DOHH2 (cell line): ENCODE measurements at regions not wholly inside any gene's neighbourhood (a gene's known extent, or its start where the extent isn't known, plus 50 kb on each side); places are given as distances from the start of the nearest gene placed in this dataset.

Experiments
- CTCF ChIP-seq: fragments of 200-600 bp; sonication (generic); IDR thresholded peaks from one replicate; pipeline ENCODE4 v1.5.1; 2014; ENCODE audit warnings: antibody characterized with exemption, mild to moderate bottlenecking, low read depth, low read length; ENCODE audit not compliant: poor library complexity, severe bottlenecking
- EZH2phosphoT487 ChIP-seq: fragments of 200-600 bp; sonication (generic); IDR thresholded peaks from 2 replicates; pipeline ENCODE4 v1.6.1; 2017; ENCODE audit warnings: borderline replicate concordance, mild to moderate bottlenecking, antibody characterized with exemption, low read length, moderate library complexity, mixed read lengths

- no peak for TF ChIP-seq CTCF
- TF ChIP-seq EZH2phosphoT487: no peak
Observed at GRCh38 chr2:41973871-41974270, 74.0 kb upstream of the PKDCC start.
